GM19043 (cell line): ENCODE measurements at regions not wholly inside any gene's neighbourhood (a gene's known extent, or its start where the extent isn't known, plus 50 kb on each side); places are given as distances from the start of the nearest gene placed in this dataset.
"Not testable (repeated sequence)": the region's sequence is repeated elsewhere in the genome, so short reads cannot be mapped to it uniquely, and the experiment has no call there.

ENCODE experiments used
- ATAC-seq: cut with Tn5 transposase; IDR thresholded peaks from one replicate; pipeline ENCODE4 v1.9.1; 2021; ENCODE audit warnings: low read depth; ENCODE audit not compliant: unreplicated experiment

DNA sequence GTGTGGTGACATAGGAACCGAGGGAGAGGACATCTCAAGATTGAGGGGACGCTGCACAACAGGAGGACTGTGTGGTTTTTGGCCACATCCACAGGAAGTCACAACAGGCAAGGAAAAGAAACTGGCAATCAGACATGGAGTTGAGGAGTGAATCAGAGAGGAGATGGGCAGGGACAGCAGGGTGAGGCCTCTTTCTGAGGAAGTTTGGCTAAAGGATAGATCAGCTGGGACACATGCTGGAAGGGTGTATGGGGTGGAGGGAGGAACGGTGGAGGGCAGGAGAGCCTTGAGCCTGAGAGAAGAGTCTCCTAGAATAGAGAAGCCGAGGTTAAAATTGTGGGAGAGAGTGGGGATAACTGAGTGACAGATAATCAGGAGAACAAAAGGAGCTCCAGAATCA is 75.1 kb upstream of the CIDEA start:
- ATAC-seq = not testable (repeated sequence)

- ATAC-seq = peak; percentile 75
Measured at GRCh38 chr18:12179697-12180577, 74.2 kb upstream of the CIDEA start.

GRCh38 chr18:12198797-12199196 is 55.4 kb upstream of the CIDEA start:
- ATAC-seq = not testable (repeated sequence)

GRCh38 chr18:12200186-12200585 is 54.0 kb upstream of the CIDEA start:
- peak; percentile 100 for ATAC-seq
